K562 (cell line): ENCODE measurements at regions not wholly inside any gene's neighbourhood (a gene's known extent, or its start where the extent isn't known, plus 50 kb on each side); places are given as distances from the start of the nearest gene placed in this dataset.

ENCODE experiments used
- ATAC-seq: fragments of 200-7000 bp; cut with Tn5 transposase; 3 replicates; pipeline ENCODE4 v1.9.1; 2020; ENCODE audit warnings: moderate library complexity
- BruUV-seq: library from RNA; stranded (reverse); fragments of 400-500 nt; replicated peaks from 2 replicates; lab custom pipeline; 2021; lab: Mats Ljungman, UMichigan
- CTCF ChIA-PET: fragments of 300-600 bp; formaldehyde crosslinking; extraction: SDS; loops from one replicate; lab custom pipeline; 2021; ENCODE audit warnings: low intra/inter-chr PET ratio; lab: Yijun Ruan, JAX
- POLR2A ChIA-PET: fragments of 300-600, 350-650 bp; sonication (Branson Sonifier 250); formaldehyde crosslinking; extraction: SDS; loops from one replicate; lab custom pipeline; 2021; ENCODE audit warnings: antibody characterized with exemption, inconsistent platforms; lab: Yijun Ruan, JAX
- DNase-seq, 4 experiments: peaks; one replicate each; pipeline versions ENCODE4 v3.0.0 to v3.0.0-alpha.2; 2011 to 2018; ENCODE audit warnings: low spot score in 3 of 4, mixed read lengths in 3 of 4; ENCODE audit errors: extremely low read depth in 1 of 4
- FAIRE-seq: peaks from 2 replicates; lab custom pipeline; 2011; peaks lifted over from hg19 to GRCh38; lab: Jason Lieb, UNC
- H2AFZ ChIP-seq: 2 replicates; pipeline ENCODE4 v1.6.0; 2011; ENCODE audit warnings: low read depth, low read length, control low read depth, inconsistent platforms
- H3K27ac ChIP-seq: fragments of 200-600 bp; 3 replicates; pipeline ENCODE4 v1.8.0; 2011; ENCODE audit warnings: low read depth, mild to moderate bottlenecking, control low read depth, inconsistent platforms, low read length, moderate library complexity, mixed read lengths; ENCODE audit errors: extremely low read depth
- H3K27me3 ChIP-seq, 2 experiments: fragments of 300-600 bp in 1 of 2; 2 replicates in 1 of 2; 3 replicates in 1 of 2; pipeline versions ENCODE4 v1.6.0 to v1.8.0; 2011; ENCODE audit warnings: inconsistent platforms in 2 of 2, low read length in 2 of 2, mild to moderate bottlenecking in 1 of 2, mixed read lengths in 1 of 2, moderate library complexity in 1 of 2; ENCODE audit not compliant: control insufficient read depth in 2 of 2, insufficient read depth in 2 of 2
- H3K36me3 ChIP-seq: fragments of 300-600 bp; 3 replicates; pipeline ENCODE4 v1.8.0; 2011; ENCODE audit warnings: mild to moderate bottlenecking, low read length, inconsistent platforms; ENCODE audit not compliant: control insufficient read depth, insufficient read depth
- H3K4me1 ChIP-seq, 2 experiments: fragments of 200-600 bp in 1 of 2; replicated peaks in 1 of 2; 2 replicates in 1 of 2; 3 replicates in 1 of 2; pipeline versions ENCODE4 v1.5.1 to v1.8.0; 2011; ENCODE audit warnings: inconsistent platforms in 2 of 2, low read length in 2 of 2, mild to moderate bottlenecking in 1 of 2, mixed read lengths in 1 of 2, moderate library complexity in 1 of 2; ENCODE audit not compliant: control insufficient read depth in 2 of 2, insufficient read depth in 2 of 2
- H3K4me2 ChIP-seq: 2 replicates; pipeline ENCODE4 v1.6.1; 2011; ENCODE audit warnings: low read length, control low read depth, inconsistent platforms, mixed read lengths; ENCODE audit not compliant: insufficient read depth
- H3K4me3 ChIP-seq: fragments of 200-600 bp; sonication (generic), shearing (Covaris generic); 2 replicates; pipeline ENCODE4 v1.5.1; 2016; ENCODE audit warnings: control low read depth, inconsistent platforms
- H3K79me2 ChIP-seq: fragments of 200-600 bp; 3 replicates; pipeline ENCODE4 v1.8.0; 2011; ENCODE audit warnings: low read length, inconsistent platforms; ENCODE audit not compliant: control insufficient read depth, insufficient read depth
- H3K9ac ChIP-seq, 2 experiments: 2 replicates each; pipeline versions ENCODE4 v1.6.0 to v1.6.1; 2011; ENCODE audit warnings: low read depth in 2 of 2, low read length in 2 of 2, control low read depth in 1 of 2, inconsistent platforms in 1 of 2, mild to moderate bottlenecking in 1 of 2, mixed read lengths in 1 of 2; ENCODE audit not compliant: insufficient read depth in 1 of 2
- H3K9me1 ChIP-seq: one replicate; pipeline ENCODE4 v1.6.0; 2011; ENCODE audit warnings: inconsistent platforms, mild to moderate bottlenecking, low read length, moderate library complexity; ENCODE audit not compliant: control insufficient read depth, insufficient read depth
- H3K9me3 ChIP-seq: replicated peaks from 2 replicates; pipeline ENCODE4 v1.5.1; 2011; ENCODE audit warnings: low read depth, low read length, inconsistent platforms; ENCODE audit not compliant: control insufficient read depth, insufficient read depth
- H4K20me1 ChIP-seq: replicated peaks from 2 replicates; pipeline ENCODE4 v1.6.1; 2011; ENCODE audit warnings: low read length, inconsistent platforms, mixed read lengths; ENCODE audit not compliant: control insufficient read depth, insufficient read depth
- CEBPG ChIP-seq, 3 experiments: fragments of 200-800 bp in 1 of 3; sonication (Bioruptor generic) in 1 of 3; sonication (generic) in 1 of 3; formaldehyde crosslinking in 1 of 3; IDR thresholded peaks in 2 of 3; conservative IDR thresholded peaks in 1 of 3; 2 replicates each; pipeline versions ENCODE4 v1.6.1 to v1.8.0; 2016 to 2022; ENCODE audit warnings: missing compliant biosample characterization in 2 of 3, missing genetic modification characterization in 2 of 3, mild to moderate bottlenecking in 1 of 3, missing genetic modification reagents in 1 of 3
- CHCHD3 ChIP-seq: fragments of 250-450 bp; sonication (Bioruptor Pico); IDR thresholded peaks from 2 replicates; pipeline ENCODE4 v2.1.2; 2022; ENCODE audit warnings: mild to moderate bottlenecking
- CREM ChIP-seq: IDR thresholded peaks from 2 replicates; pipeline ENCODE4 v1.6.1; 2014; ENCODE audit warnings: antibody characterized with exemption, low read depth
- CTBP1 ChIP-seq: fragments of 450-650 bp; IDR thresholded peaks from 2 replicates; pipeline ENCODE4 v1.6.1; 2016; ENCODE audit warnings: borderline replicate concordance
- DMBX1 ChIP-seq: fragments of 250-450 bp; sonication (Bioruptor Pico); IDR thresholded peaks from 2 replicates; pipeline ENCODE4 v1.8.0; 2022; ENCODE audit warnings: inconsistent platforms, mild to moderate bottlenecking, moderate library complexity, borderline replicate concordance
- ETV6 ChIP-seq, 3 experiments: fragments of 150-350 bp in 1 of 3; sonication (generic) in 1 of 3; formaldehyde crosslinking in 1 of 3; IDR thresholded peaks; 2 replicates each; pipeline versions ENCODE4 v1.6.1 to v1.8.0; 2014 to 2022; ENCODE audit warnings: borderline replicate concordance in 2 of 3, low read depth in 2 of 3, antibody characterized with exemption in 1 of 3, low read length in 1 of 3, mild to moderate bottlenecking in 1 of 3, missing genetic modification reagents in 1 of 3
- EZH2 ChIP-seq: IDR thresholded peaks from 2 replicates; pipeline ENCODE4 v1.6.1; 2012; ENCODE audit warnings: low read depth, mild to moderate bottlenecking, inconsistent platforms, low read length, borderline replicate concordance
- HIVEP1 ChIP-seq: fragments of 250-450 bp; sonication (Bioruptor Pico); IDR thresholded peaks from 2 replicates; pipeline ENCODE4 v1.4.0; 2020; ENCODE audit warnings: mild to moderate bottlenecking
- KLF6 ChIP-seq: fragments of 250-450 bp; sonication (Bioruptor Pico); IDR thresholded peaks from 2 replicates; pipeline ENCODE4 v1.4.0; 2020; ENCODE audit warnings: mild to moderate bottlenecking, moderate library complexity, borderline replicate concordance
- NFIX ChIP-seq: fragments of 250-450 bp; sonication (Bioruptor Pico); IDR thresholded peaks from 2 replicates; pipeline ENCODE4 v1.4.0; 2020; ENCODE audit warnings: low read depth, mild to moderate bottlenecking, moderate library complexity
- RFX5 ChIP-seq: IDR thresholded peaks from 2 replicates; pipeline ENCODE4 v1.6.1; 2011; ENCODE audit warnings: low read depth, mild to moderate bottlenecking, improper control_type of control experiment, low read length
- TAF15 ChIP-seq: fragments of 200-400 bp; formaldehyde crosslinking; IDR thresholded peaks from 2 replicates; pipeline ENCODE4 v1.6.1; 2017; ENCODE audit warnings: mild to moderate bottlenecking, low read depth, low read length, moderate library complexity
- ZBTB12 ChIP-seq: fragments of 250-450 bp; sonication (Bioruptor Pico); IDR thresholded peaks from 2 replicates; pipeline ENCODE4 v1.4.0; 2020
- ZNF174 ChIP-seq: fragments of 250-450 bp; sonication (Bioruptor Pico); IDR thresholded peaks from 2 replicates; pipeline ENCODE4 v1.4.0; 2020; ENCODE audit warnings: mild to moderate bottlenecking
- WGBS: fragments of 100-300 bp; shearing (Covaris generic); methylation state at CpG from one replicate; pipeline ENCODE4 v1.1.6; 2016; ENCODE audit warnings: low coverage, mixed read lengths; ENCODE audit not compliant: insufficient coverage; ENCODE audit errors: missing lambda C conversion rate; 5-methylcytosine and 5-hydroxymethylcytosine counted together
- in situ Hi-C: fragments of 300-500 bp; cut with MboI; formaldehyde crosslinking; loops from 4 replicates; pipeline ENCODE4 v1.15.0; 2018; ENCODE audit warnings: inconsistent platforms, mixed read lengths
- intact Hi-C: fragments of 100-400 bp; cut with micrococcal nuclease; formaldehyde crosslinking; loops from 2 replicates; pipeline ENCODE4 v1.14.2; 2022
- TF ChIP-seq, protein P1 (sequence below): fragments of 450-650 bp; formaldehyde crosslinking; IDR thresholded peaks from 2 replicates; pipeline ENCODE4 v1.4.0; 2022; ENCODE audit warnings: mild to moderate bottlenecking, moderate library complexity

DNA sequence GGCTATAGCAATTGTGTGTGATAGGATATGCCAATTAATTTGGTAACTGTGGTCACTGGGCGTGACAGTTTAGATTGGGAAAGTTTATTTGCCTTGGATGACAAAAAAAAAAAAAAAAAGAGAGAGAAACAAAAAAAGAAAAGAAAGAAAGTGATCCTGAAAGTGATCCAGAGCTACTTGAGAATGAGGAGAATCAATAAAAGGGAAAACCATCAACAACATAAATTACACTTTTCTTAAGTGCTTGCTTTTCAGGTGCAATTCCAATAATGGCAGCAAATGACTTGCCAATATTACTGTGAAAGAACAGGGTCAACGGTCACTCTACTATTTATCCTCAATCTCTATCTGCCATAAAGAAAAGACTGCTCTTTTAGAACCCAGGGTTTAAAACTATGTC is 191.8 kb upstream of the SEMA3C start:
- TF ChIP-seq CEBPG (CRISPR knock-in tag; IDR thresholded peaks at IDR 0.05), result no peak
- TF ChIP-seq CEBPG (tag; conservative IDR thresholded peaks at IDR 0.05 in 1 of 2, IDR thresholded peaks at IDR 0.05 in 1 of 2), result no peak
- TF ChIP-seq NFIX (CRISPR knock-in tag), result no peak
- no peak for TF ChIP-seq CHCHD3 (CRISPR knock-in tag)
- no peak for TF ChIP-seq CREM
- TF ChIP-seq DMBX1, result no peak
- no peak for TF ChIP-seq CTBP1
- H3K36me3 ChIP-seq, result no peaks in the 10 kb centered on the region
- H3K9me1 ChIP-seq, result no peaks in the 10 kb centered on the region
- DNase-seq (no peak), ATAC-seq (no peak), FAIRE-seq (no peak)
- no peaks in the 10 kb centered on the region for H3K27me3 ChIP-seq
- in situ Hi-C loops (no loop called here), intact Hi-C loops (no loop called here)
- BruUV-seq, result no TSS peak
- no peaks in the 10 kb centered on the region for H3K4me1 ChIP-seq
- no peaks in the 10 kb centered on the region for H4K20me1 ChIP-seq
- no peak overlapping the region for H3K27ac ChIP-seq
- no peaks in the 10 kb centered on the region for H3K79me2 ChIP-seq
- WGBS, result 20% methylated on average over 2 of the region's 2 CpGs
- no peak overlapping the region for H3K9ac ChIP-seq
- no peak overlapping the region for H3K4me3 ChIP-seq
- H2AFZ ChIP-seq, result no peak overlapping the region
- POLR2A ChIA-PET, result no interaction called here
- H3K4me2 ChIP-seq, result no peak overlapping the region
- H3K9me3 ChIP-seq, result no peaks in the 10 kb centered on the region
- CTCF ChIA-PET, result no interaction called here

DNA sequence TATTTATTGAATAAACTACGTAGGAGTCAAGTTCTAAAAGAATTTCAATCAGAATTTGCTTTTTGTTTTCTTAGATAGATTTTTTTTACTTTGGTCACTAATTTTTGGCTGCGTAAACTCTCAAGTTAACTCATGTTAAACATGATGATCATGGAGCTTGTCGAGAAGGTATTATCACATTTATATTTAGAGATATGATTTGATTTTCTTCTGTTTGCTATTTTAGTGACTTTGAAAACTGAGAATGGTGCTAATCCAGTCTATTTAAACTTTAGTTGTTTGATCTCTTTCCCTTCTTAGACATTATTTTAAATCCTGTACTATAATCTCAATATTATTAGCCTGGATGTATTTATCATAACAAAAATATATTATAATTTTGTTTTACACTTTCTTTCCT is 179.4 kb upstream of the SEMA3C start:
- ATAC-seq, result no peak
- WGBS, result 23% methylated on average over 3 of the region's 3 CpGs
- POLR2A ChIA-PET, result no interaction called here
- no peaks in the 10 kb centered on the region for H4K20me1 ChIP-seq
- no peak overlapping the region for H3K4me2 ChIP-seq
- no peaks in the 10 kb centered on the region for H3K4me1 ChIP-seq
- CTCF ChIA-PET, result no interaction called here
- no peak overlapping the region for H3K9ac ChIP-seq
- no peaks in the 10 kb centered on the region for H3K36me3 ChIP-seq
- H3K27ac ChIP-seq, result no peak overlapping the region
- no peaks in the 10 kb centered on the region for H3K79me2 ChIP-seq
- H3K27me3 ChIP-seq, result no peaks in the 10 kb centered on the region
- BruUV-seq, result no TSS peak
- no peaks in the 10 kb centered on the region for H3K9me3 ChIP-seq
- no peaks in the 10 kb centered on the region for H3K9me1 ChIP-seq
- no peak for FAIRE-seq
- in situ Hi-C loops, result no loop called here
- intact Hi-C loops, result no loop called here
- no peak overlapping the region for H2AFZ ChIP-seq
- no peak for DNase-seq
- no peak overlapping the region for H3K4me3 ChIP-seq
- no peak for TF ChIP-seq ZBTB12 (CRISPR knock-in tag)
- no peak for TF ChIP-seq KLF6 (CRISPR knock-in tag)
- TF ChIP-seq TAF15, result no peak
- TF ChIP-seq, protein P1, sequence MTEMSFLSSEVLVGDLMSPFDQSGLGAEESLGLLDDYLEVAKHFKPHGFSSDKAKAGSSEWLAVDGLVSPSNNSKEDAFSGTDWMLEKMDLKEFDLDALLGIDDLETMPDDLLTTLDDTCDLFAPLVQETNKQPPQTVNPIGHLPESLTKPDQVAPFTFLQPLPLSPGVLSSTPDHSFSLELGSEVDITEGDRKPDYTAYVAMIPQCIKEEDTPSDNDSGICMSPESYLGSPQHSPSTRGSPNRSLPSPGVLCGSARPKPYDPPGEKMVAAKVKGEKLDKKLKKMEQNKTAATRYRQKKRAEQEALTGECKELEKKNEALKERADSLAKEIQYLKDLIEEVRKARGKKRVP (CRISPR knock-in tag), result no peak
- no peak for TF ChIP-seq HIVEP1 (CRISPR knock-in tag)
- TF ChIP-seq ZNF174, result no peak
- TF ChIP-seq EZH2, result no peak
- TF ChIP-seq RFX5, result no peak
- TF ChIP-seq ETV6 (IDR thresholded peaks at IDR 0.05; ENCODE audit: borderline replicate concordance in 1 of 2, low read depth in 2 of 2, low read length in 1 of 2), result no peak
- no peak for TF ChIP-seq ETV6 (CRISPR knock-in tag; IDR thresholded peaks at IDR 0.05; ENCODE audit: borderline replicate concordance)
